ENCODE measurements at regions not wholly inside any gene's neighbourhood (a gene's known extent, or its start where the extent isn't known, plus 50 kb on each side); places are given as distances from the start of the nearest gene placed in this dataset.

DNA sequence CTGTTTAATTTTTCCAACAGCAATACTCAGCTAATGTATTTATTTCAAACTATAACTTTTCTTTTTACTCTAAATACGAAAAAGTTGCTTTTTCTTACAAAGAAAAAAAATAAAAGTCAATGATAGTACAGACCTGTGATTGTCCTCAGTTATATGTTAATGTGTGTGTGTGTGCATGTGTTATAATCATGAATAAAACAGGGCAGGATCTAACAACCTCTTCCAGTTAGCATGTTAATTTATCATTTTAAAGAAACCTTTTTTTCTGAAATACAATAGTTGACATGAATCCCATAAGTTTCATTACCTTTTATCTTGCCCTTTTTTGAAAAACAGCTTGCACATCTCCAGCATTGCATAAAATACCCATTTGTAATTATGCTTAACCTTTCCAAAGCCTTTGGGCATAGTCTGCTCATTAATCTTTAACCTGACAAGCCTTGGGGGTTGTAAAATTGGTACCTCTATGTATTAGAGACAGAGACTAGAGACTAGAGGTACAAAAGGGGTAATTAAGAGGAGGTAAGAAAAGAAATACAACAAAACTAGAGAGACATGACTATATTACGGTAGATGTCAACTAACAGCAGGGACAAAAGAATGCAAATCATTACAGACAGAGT is 828.1 kb downstream of the OLFM4 start:
- Histone ChIP-seq H3K4me1 (ENCODE audit: control insufficient read depth, insufficient read depth, low read length) (no peaks in the 10 kb centered on the region), H3K4me3 (ENCODE audit: low read length) (no peak overlapping the region), H3K36me3 (ENCODE audit: control insufficient read depth, insufficient read depth, low read length) (no peaks in the 10 kb centered on the region), H3K27ac (ENCODE audit: low read length) (no peak overlapping the region), H3K27me3 (ENCODE audit: control insufficient read depth, insufficient read depth, low read length) (no peaks in the 10 kb centered on the region), H3K9me3 (ENCODE audit: control insufficient read depth, insufficient read depth, low read length) (no peaks in the 10 kb centered on the region)
- WGBS (ENCODE audit: insufficient coverage, insufficient read length) = 100% methylated on average over 1 of the region's 2 CpGs
- no peak for DNase-seq (ENCODE audit: low read depth, low spot score)

DNA sequence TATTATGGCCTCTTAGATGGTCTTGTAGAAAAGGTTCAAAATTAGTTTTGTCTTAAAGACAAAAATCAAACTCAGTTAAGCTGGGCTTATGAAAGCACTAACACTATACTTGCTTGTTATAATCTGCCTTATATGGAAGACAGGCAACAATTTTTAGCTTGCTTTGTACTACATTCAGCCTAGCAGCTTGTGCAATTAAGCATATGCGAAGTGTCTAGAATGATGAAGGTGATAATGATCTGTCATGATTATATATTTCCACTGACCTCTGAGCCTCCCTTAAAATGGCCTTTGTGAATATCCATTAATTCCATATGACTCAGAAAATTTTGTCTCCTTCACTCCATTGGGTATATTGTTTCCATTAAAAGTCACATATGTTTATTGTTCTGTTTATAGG is 834.9 kb downstream of the OLFM4 start:
- no peaks in the 10 kb centered on the region for H3K9me3 ChIP-seq (ENCODE audit: control insufficient read depth, insufficient read depth, low read length)

DNA sequence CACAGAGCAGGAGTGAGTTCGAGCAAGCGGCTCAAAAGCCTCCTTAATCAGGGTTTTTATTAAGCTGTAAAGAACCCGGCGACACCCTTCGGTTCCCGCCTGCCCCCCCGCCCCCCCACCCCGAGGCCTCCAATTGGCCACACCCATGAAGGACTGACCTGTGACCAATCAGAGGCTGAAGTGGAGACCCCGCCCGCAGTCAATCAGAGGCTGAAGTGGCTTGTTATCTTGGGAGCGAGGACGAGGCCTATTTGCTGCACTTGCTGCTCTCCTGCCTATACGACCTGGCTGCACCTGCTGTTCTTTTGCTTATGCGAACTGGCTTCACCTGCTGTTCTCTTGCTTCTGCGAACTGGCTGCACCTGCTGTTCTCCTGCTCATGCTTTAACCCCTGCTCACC is 844.9 kb downstream of the OLFM4 start:
- H3K4me1 ChIP-seq (ENCODE audit: control insufficient read depth, insufficient read depth, low read length) = no peaks in the 10 kb centered on the region
- H3K4me3 ChIP-seq (ENCODE audit: low read length) = no peak overlapping the region
- no CpG with 5 or more reads among the region's 15 CpGs for WGBS (ENCODE audit: insufficient coverage, insufficient read length)
- H3K27ac ChIP-seq (ENCODE audit: low read length) = no peak overlapping the region
- no peaks in the 10 kb centered on the region for H3K9me3 ChIP-seq (ENCODE audit: control insufficient read depth, insufficient read depth, low read length)
- no peaks in the 10 kb centered on the region for H3K27me3 ChIP-seq (ENCODE audit: control insufficient read depth, insufficient read depth, low read length)
- H3K36me3 ChIP-seq (ENCODE audit: control insufficient read depth, insufficient read depth, low read length) = no peaks in the 10 kb centered on the region
- DNase-seq (ENCODE audit: low read depth, low spot score) = peak; percentile 1

More for the DNA sequence above, 834.9 kb downstream of the OLFM4 start:
- Histone ChIP-seq H3K4me3 (ENCODE audit: low read length) (no peak overlapping the region), H3K4me1 (ENCODE audit: control insufficient read depth, insufficient read depth, low read length) (no peaks in the 10 kb centered on the region), H3K27me3 (ENCODE audit: control insufficient read depth, insufficient read depth, low read length) (no peaks in the 10 kb centered on the region), H3K27ac (ENCODE audit: low read length) (no peak overlapping the region), H3K36me3 (ENCODE audit: control insufficient read depth, insufficient read depth, low read length) (no peaks in the 10 kb centered on the region)
- DNase-seq (ENCODE audit: low read depth, low spot score) = no peak
- no CpG with 5 or more reads among the region's 1 CpG for WGBS (ENCODE audit: insufficient coverage, insufficient read length)

DNA sequence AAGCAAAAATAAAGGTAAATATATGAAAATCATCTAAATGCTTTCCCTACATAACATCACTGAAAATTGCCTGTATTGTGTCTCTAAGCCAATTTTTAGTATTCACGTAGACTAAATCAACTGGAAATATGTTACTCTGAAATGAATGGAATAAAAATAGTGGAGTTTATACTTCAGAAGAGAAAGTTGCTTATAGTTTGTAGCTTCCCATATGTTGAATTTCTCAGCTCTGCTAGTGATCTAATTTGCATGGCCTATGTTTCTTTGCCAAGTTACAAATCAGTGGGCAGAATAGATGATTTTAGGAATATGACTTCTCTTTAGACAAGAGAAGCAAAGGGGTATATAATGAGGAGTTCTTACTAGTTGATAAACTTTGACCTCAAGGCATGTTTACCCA is 850.2 kb downstream of the OLFM4 start:
- Histone ChIP-seq H3K9me3 (ENCODE audit: control insufficient read depth, insufficient read depth, low read length) (no peaks in the 10 kb centered on the region), H3K27ac (ENCODE audit: low read length) (no peak overlapping the region), H3K4me3 (ENCODE audit: low read length) (no peak overlapping the region), H3K4me1 (ENCODE audit: control insufficient read depth, insufficient read depth, low read length) (no peaks in the 10 kb centered on the region), H3K27me3 (ENCODE audit: control insufficient read depth, insufficient read depth, low read length) (no peaks in the 10 kb centered on the region), H3K36me3 (ENCODE audit: control insufficient read depth, insufficient read depth, low read length) (no peaks in the 10 kb centered on the region)
- DNase-seq (ENCODE audit: low read depth, low spot score) = no peak
- WGBS (ENCODE audit: insufficient coverage, insufficient read length) = no CpG with 5 or more reads among the region's 1 CpG

DNA sequence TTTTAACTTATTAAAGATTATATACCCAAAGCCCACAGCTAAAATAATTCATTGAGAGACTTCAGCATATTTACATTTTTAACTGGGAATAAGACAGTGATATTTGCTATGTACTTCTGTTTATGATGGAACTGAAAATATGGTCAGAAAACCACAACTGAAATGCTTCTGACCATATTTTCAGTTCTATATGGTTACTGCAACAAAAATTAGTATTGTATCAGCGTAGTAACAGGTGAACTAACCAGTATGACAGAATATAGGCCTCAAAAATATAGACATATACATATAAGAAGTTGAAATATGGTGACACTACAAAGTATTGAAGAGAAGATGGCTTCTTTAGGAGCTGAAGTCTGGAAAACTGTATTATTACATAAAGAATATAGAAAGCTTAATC is 857.4 kb downstream of the OLFM4 start:
- Histone ChIP-seq H3K36me3 (ENCODE audit: control insufficient read depth, insufficient read depth, low read length) (no peaks in the 10 kb centered on the region), H3K4me3 (ENCODE audit: low read length) (no peak overlapping the region), H3K4me1 (ENCODE audit: control insufficient read depth, insufficient read depth, low read length) (no peaks in the 10 kb centered on the region), H3K27me3 (ENCODE audit: control insufficient read depth, insufficient read depth, low read length) (no peaks in the 10 kb centered on the region), H3K9me3 (ENCODE audit: control insufficient read depth, insufficient read depth, low read length) (no peaks in the 10 kb centered on the region), H3K27ac (ENCODE audit: low read length) (no peak overlapping the region)
- no peak for DNase-seq (ENCODE audit: low read depth, low spot score)
- WGBS (ENCODE audit: insufficient coverage, insufficient read length) = no CpG with 5 or more reads among the region's 1 CpG

DNA sequence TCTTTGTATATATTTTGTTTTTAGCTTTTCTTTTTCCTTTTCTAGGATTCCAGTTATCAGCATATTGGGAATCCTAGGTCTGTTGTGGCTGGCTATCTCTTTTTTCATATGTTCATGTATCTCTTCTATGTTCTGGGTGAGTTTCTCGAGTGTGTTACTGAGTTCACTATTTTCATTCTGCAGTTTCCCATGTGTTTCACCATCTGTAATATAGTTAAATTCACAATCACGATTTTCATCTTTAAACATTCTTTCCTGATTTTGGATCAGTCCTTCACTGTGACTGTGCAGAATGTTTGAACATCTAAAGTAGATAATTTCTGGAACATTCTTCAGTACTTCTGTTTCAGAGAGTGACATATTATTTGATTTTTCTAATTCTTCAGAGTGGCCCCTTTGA is 862.1 kb downstream of the OLFM4 start:
- Histone ChIP-seq H3K27ac (ENCODE audit: low read length) (no peak overlapping the region), H3K27me3 (ENCODE audit: control insufficient read depth, insufficient read depth, low read length) (no peaks in the 10 kb centered on the region), H3K4me3 (ENCODE audit: low read length) (no peak overlapping the region), H3K36me3 (ENCODE audit: control insufficient read depth, insufficient read depth, low read length) (no peaks in the 10 kb centered on the region), H3K4me1 (ENCODE audit: control insufficient read depth, insufficient read depth, low read length) (no peaks in the 10 kb centered on the region), H3K9me3 (ENCODE audit: control insufficient read depth, insufficient read depth, low read length) (no peaks in the 10 kb centered on the region)
- no peak for DNase-seq (ENCODE audit: low read depth, low spot score)
- no CpG with 5 or more reads among the region's 2 CpGs for WGBS (ENCODE audit: insufficient coverage, insufficient read length)

DNA sequence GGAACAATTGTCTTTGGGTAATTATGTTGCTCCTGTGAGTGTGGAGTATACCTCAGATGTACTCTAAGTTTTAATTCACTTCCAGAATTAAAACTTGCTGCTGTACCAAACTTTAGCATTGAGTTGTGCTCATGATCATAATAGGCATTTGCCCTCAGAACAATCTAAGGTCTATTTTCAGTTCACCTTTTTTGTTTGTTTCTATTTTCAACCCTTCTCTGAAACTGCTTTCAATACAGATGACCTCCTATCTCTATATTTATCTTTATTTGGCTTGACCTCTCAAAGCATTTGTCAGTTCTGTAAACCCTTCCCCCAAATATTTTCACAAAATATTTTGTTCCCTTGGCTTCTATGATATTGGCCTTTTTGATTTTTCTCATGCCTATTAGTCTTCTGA is 873.0 kb downstream of the OLFM4 start:
- Histone ChIP-seq H3K4me3 (ENCODE audit: low read length) (no peak overlapping the region), H3K9me3 (ENCODE audit: control insufficient read depth, insufficient read depth, low read length) (no peaks in the 10 kb centered on the region), H3K27ac (ENCODE audit: low read length) (no peak overlapping the region), H3K27me3 (ENCODE audit: control insufficient read depth, insufficient read depth, low read length) (no peaks in the 10 kb centered on the region), H3K4me1 (ENCODE audit: control insufficient read depth, insufficient read depth, low read length) (no peaks in the 10 kb centered on the region), H3K36me3 (ENCODE audit: control insufficient read depth, insufficient read depth, low read length) (no peaks in the 10 kb centered on the region)
- no peak for DNase-seq (ENCODE audit: low read depth, low spot score)

DNA sequence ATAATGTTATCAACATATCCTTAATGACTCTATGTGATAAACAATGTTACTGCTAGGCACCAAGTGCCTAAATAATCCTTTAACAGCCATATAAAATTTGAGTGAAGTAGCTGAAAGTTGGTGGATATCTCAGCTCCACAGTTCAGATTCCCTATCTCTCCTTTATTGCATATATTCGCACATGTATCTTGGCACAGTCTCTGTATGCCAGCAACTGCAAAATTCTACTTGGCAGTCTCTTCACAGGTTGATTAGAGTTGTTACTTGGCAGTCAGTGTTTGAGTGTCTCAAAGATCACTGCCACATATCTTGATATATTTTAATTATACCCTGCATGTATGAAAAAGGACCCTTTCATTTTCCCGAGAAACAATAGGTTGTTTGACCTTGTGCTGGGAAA is 879.3 kb downstream of the OLFM4 start:
- Histone ChIP-seq H3K9me3 (ENCODE audit: control insufficient read depth, insufficient read depth, low read length) (no peaks in the 10 kb centered on the region), H3K36me3 (ENCODE audit: control insufficient read depth, insufficient read depth, low read length) (no peaks in the 10 kb centered on the region), H3K27ac (ENCODE audit: low read length) (no peak overlapping the region), H3K27me3 (ENCODE audit: control insufficient read depth, insufficient read depth, low read length) (no peaks in the 10 kb centered on the region), H3K4me3 (ENCODE audit: low read length) (no peak overlapping the region), H3K4me1 (ENCODE audit: control insufficient read depth, insufficient read depth, low read length) (no peaks in the 10 kb centered on the region)
- no peak for DNase-seq (ENCODE audit: low read depth, low spot score)
- no CpG with 5 or more reads among the region's 2 CpGs for WGBS (ENCODE audit: insufficient coverage, insufficient read length)

DNA sequence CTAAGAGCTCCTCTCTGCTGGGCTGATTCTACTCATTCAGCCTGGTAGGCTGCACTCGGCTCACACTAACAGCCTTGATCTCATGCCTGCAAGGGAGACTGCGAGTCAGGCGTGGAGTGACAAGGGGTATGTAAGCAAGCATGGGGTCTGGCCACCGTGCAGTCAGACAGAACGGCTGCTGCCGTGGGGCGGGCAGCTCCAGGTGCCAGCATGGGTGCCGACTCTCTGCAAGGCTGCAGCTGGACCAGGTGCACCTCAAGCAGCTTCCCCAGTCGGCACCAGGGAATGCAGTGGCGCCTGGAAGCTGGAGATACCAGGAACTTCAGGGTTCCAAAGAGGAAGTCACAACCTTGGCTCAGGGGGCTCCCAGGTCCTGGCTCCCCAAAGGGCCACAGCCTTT is 892.3 kb downstream of the OLFM4 start:
- H3K4me1 ChIP-seq (ENCODE audit: control insufficient read depth, insufficient read depth, low read length) = no peaks in the 10 kb centered on the region
- H3K27ac ChIP-seq (ENCODE audit: low read length) = no peak overlapping the region
- H3K9me3 ChIP-seq (ENCODE audit: control insufficient read depth, insufficient read depth, low read length) = no peaks in the 10 kb centered on the region
- no peaks in the 10 kb centered on the region for H3K36me3 ChIP-seq (ENCODE audit: control insufficient read depth, insufficient read depth, low read length)
- H3K27me3 ChIP-seq (ENCODE audit: control insufficient read depth, insufficient read depth, low read length) = no peaks in the 10 kb centered on the region
- WGBS (ENCODE audit: insufficient coverage, insufficient read length) = no CpG with 5 or more reads among the region's 10 CpGs
- H3K4me3 ChIP-seq (ENCODE audit: low read length) = no peak overlapping the region
- no peak for DNase-seq (ENCODE audit: low read depth, low spot score)

DNA sequence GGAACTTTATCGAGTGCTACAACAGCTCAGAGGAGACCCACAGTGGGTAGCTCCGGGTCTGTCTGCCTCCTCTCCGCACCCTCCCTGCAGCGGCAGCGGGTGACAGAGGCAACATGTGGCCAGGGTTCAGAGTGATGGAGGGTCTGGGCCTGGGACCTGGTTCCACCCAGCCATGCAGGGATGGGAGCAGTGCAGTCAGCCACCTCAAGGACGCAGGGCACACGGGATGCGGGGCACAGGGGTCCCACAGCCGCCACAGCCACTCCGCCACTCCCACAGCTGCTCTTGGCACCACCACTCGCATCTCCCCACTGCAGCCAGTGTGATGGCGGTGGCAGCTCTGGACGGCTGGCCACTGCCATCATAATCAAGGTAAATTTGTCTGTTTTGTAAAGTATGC is 892.9 kb downstream of the OLFM4 start:
- Histone ChIP-seq H3K36me3 (ENCODE audit: control insufficient read depth, insufficient read depth, low read length) (no peaks in the 10 kb centered on the region), H3K9me3 (ENCODE audit: control insufficient read depth, insufficient read depth, low read length) (no peaks in the 10 kb centered on the region), H3K27ac (ENCODE audit: low read length) (no peak overlapping the region), H3K4me3 (ENCODE audit: low read length) (no peak overlapping the region), H3K4me1 (ENCODE audit: control insufficient read depth, insufficient read depth, low read length) (no peaks in the 10 kb centered on the region), H3K27me3 (ENCODE audit: control insufficient read depth, insufficient read depth, low read length) (no peaks in the 10 kb centered on the region)
- WGBS (ENCODE audit: insufficient coverage, insufficient read length) = no CpG with 5 or more reads among the region's 13 CpGs
- DNase-seq (ENCODE audit: low read depth, low spot score) = no peak

DNA sequence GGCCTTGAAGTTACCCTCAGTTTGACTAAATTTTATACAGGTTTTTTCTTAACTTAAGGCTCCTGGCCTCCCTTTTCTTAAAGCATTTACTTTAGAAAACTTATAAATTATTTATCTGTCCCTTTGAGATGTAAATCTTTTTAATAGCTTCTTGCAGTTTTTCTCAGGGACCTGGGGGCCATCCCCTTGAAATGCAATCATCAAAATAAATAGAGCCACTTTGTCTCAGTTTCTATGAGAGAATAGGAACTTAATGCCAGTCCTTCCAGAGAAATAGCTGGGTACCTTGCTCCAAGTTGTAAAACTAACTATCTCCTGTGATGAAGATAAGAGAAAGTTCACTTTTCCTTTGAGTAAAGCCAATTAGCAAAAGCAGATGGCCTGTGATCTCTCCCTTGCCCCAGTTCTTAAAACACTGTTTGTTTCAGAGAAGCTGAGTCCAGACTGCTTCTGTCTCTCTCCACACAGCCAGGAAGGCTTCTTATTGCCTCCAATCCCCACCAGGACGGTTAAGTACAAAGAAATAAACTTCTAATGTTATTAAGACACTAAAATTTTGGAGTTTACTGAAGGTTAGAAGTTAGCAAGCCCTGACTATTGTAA is 913.1 kb downstream of the OLFM4 start:
- Histone ChIP-seq H3K27me3 (ENCODE audit: control insufficient read depth, insufficient read depth, low read length) (no peaks in the 10 kb centered on the region), H3K4me3 (ENCODE audit: low read length) (no peak overlapping the region)

More for the DNA sequence above, 913.1 kb downstream of the OLFM4 start:
- Histone ChIP-seq H3K4me1 (ENCODE audit: control insufficient read depth, insufficient read depth, low read length) (no peaks in the 10 kb centered on the region), H3K36me3 (ENCODE audit: control insufficient read depth, insufficient read depth, low read length) (no peaks in the 10 kb centered on the region), H3K9me3 (ENCODE audit: control insufficient read depth, insufficient read depth, low read length) (no peaks in the 10 kb centered on the region), H3K27ac (ENCODE audit: low read length) (no peak overlapping the region)
- DNase-seq (ENCODE audit: low read depth, low spot score) = no peak
- no CpG with 5 or more reads among the region's 1 CpG for WGBS (ENCODE audit: insufficient coverage, insufficient read length)
